Stromal cell of bone marrow (primary cell): ENCODE measurements at regions not wholly inside any gene's neighbourhood (a gene's known extent, or its start where the extent isn't known, plus 50 kb on each side); places are given as distances from the start of the nearest gene placed in this dataset.
A peak's percentile ranks its signal among the peaks of the same experiment; 100 is the strongest.

Experiments used
- DNase-seq: peaks from one replicate; pipeline ENCODE4 v3.0.0-alpha.2; 2012; ENCODE audit warnings: low read depth

DNA sequence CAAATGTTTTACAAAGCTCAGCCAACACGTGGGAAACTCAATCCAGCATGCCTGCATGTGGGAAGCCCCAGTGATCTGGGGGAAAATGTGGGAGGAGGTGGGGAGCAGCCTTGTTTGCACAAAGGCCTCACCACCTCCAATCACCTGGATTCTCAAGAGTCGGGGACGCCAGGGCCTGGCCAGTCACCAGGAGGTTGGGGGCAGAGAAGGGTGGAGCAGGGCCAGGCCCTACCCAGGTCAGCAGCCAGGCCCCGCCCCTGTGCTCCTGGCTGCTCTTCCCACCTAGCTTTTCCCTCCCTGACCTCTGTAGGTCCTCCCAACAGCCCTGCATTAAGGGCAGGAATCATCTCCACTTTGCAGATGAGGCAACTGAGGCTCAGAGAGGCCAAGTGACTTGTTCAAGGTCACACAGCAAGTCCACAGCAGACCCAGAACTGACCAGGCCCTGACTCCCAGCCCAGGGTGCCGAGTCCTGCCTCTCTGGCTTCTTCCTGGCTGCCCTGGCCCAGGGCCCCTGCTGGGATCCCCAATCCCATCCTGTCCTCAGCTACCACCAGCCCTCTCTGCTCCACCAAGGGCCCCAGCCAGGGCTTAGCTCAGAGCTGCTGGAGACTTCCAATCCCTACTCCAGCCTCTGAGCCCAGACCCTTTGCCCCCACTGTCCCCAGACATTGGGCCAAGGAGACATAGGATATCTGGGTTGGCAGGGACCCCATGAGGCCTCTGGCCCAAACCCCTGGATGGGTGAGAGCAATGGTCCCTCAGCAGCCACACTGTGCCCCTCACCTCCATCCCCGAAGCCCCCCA is 508.6 kb downstream of the PTPRU start:
- DNase-seq, result no peak

DNA sequence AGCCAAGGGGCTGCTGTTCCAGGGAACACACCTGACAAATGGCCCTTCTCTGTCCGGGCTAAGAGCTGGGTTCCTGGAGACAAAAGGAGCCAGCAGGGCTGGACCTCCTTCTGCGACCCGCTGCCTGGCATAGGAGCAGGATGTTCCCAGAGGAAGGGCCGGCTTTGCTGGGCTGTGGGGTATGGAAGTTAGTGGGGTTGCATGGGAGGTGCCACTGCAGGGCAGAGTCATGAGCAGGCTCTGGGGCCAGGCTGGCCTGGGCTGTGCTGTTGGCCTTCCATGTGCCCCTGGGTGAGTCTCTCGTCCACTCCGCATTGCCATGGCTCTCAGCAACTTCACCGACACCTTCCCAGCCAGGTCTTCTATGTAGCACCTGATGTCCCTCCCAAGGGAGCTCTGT is 507.6 kb downstream of the PTPRU start:
- DNase-seq, result no peak

DNA sequence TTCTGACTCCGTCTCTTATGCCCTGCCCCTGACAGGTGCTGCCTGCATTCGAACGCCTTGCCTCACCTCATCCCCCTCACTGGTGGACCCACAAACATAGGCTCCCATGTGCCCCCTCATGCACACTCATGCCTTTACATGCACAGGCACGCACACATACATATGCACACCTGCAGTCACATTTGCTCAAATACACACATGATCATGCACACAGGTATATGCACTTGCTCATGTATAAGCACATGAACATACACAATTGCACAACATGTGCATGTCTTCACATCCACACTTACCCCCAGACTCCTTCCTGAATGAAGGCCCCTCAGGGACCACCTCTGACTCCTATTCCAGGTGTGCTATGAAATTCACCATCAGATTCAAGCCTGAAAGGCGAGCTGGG is 506.9 kb downstream of the PTPRU start:
- no peak for DNase-seq

DNA sequence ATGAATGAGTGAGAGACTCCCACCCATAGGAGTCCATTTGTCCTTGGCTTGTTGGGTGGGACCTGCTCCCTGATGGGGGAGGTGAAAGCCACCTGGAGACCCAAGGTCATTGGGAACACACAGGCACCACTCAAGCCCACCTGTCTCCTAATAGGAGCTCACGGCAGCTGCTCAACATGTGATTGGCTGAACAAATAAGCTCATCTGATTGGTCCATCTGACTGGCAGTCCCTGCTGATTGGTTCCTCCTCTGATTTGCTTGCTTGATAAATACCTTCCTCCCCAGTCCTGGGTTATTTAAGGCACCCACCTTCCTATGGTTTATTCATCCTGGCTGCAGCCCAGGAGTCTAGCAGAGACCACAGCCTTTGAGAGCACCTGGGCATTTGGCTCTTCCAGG is 502.9 kb downstream of the PTPRU start:
- no peak for DNase-seq

DNA sequence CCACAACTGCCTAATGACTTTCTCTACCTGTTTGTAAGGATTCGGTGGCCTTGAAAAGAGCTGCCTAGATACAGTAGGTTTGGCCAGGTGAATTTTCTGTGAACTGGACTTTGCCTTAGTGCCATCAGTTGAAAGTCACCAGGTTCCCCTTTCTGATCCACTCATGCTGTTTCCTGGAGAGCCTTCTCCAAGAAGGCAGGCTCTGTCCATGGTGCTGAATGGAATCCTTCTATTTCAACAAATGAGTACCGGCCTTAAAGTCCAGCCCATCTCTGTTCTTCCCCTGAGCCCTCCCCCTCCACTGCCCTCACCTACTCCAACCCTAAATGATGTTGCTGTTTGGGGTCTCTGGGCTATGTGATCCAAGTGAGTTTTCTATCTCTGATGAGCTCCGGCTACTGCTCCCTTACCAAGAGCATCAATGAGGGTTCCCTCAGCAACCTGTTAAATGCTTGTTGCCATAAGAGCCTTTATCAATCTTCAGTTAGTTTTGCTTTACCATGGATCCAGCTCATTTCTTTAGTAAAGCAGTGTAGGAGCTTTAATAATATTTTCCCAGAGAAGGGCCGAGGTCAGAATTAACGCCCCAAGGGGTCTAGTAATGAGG is 500.4 kb downstream of the PTPRU start:
- peak; percentile 25 for DNase-seq

GRCh38 chr1:29732453-29732852 is 496.1 kb downstream of the PTPRU start:
- DNase-seq, result no peak

DNA sequence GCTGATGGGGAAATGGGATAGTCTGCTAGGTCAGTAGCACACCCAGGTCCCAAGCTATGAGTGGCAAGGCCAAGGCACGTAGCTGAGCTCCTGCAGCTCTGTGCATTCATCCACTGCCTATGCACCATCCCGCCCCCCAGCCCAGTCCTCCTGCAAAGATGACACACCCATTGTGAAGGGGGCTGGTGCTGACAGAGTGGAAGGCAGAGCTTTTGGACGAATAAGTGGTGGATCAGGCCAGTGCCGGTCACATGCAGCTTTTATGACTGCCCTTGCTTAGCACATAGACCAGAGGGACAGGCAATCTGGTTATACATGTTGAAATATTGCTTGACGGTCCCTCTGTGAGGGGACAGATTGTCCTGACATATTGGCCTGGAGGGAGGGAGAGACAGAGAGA is 494.3 kb downstream of the PTPRU start:
- no peak for DNase-seq

DNA sequence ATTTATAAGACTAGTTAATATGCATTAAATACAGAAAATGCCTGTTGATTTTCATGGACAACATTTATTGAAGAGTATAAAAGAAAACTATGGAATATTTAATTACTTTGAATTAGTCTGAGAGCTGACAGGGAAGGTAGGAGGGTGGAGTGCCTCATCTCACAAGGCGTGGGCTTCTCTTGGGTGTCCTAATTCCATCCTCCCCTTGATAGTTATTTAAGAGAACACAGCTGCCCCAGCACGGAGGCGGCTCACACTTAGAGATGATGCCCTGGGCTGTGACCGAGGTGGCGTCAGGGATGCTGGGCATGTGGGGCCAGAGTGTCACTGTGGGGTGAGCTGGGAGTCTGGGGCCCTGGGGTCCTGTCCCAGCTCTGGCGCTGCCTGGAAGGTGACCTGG is 493.0 kb downstream of the PTPRU start:
- no peak for DNase-seq

GRCh38 chr1:29728703-29729102 is 492.4 kb downstream of the PTPRU start:
- no peak for DNase-seq

DNA sequence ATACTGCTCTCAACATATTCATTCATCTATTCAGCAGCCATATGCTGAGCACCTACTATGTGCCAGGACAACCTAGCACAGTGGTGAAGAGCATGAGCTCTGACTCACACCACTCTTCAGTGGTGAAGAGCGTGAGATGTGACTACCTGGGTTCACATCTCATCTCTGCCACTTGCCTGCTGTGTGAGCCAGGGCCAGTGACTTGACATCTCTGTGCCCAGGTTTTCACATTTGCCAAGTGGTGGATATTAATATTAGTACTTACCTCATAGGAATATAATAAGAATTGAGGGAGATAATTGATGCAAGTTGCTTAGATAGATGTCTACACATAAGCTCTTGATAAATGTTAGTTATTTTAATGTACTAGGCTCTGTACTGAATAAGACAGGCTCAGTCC is 488.9 kb downstream of the PTPRU start:
- no peak for DNase-seq

DNA sequence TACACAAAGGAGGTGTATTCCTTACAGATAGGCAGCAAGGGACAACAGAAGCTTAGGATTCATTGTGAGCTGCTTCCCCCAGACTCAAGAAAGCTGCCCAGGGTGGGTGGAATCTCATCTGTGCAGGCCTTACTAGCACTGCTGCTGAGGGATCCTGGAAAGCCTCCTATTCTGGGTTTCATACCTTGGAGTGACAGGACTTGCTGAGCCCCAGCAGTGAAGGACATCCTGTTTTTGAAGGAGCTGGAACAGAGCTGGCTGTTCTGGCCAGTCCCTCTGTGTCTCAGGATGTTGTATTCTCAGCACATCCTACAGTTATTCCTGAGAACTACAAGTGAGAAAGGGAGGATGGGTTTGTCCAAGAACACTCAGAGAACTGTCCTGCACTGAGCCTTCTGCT is 486.3 kb downstream of the PTPRU start:
- no peak for DNase-seq

GRCh38 chr1:29719253-29719652 is 482.9 kb downstream of the PTPRU start:
- DNase-seq, result peak; percentile 62

DNA sequence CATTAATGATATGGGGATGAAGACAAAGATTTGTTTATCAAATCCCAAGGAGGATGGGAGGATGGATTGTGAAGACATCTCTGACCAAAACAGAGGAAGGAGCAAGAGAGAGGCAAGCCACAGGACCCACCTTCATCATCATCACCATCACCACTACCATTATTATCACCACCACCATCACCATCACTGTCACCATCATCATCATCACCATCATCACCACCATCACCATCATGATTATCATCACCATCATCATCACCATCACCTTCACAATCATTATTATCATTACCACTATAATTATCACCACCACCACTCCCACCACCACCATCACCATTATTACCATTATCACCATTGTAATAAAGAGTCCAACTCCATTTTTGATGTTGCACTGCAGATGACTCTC is 482.5 kb downstream of the PTPRU start:
- no peak for DNase-seq

DNA sequence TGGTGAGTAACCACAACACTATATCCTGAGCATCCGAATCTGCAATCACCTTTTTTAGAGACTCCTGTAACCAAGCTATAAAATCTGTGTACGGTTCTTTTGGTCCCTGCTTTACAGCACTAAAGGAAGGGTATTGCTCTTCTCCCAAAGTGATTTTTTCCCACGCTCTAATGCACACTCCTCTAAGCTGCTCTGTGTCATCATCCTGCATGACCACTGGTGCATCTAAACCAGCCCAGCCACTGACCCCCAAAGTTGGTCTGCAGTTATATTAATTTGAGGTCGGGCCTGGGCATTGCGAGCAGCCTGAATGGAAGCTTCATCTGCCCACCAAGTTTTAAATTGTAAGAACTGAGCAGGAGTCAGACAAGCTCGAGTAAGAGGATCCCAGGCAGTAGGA is 480.0 kb downstream of the PTPRU start:
- no peak for DNase-seq

GRCh38 chr1:29713857-29714256 is 477.5 kb downstream of the PTPRU start:
- no peak for DNase-seq

GRCh38 chr1:29712801-29713200 is 476.5 kb downstream of the PTPRU start:
- no peak for DNase-seq

DNA sequence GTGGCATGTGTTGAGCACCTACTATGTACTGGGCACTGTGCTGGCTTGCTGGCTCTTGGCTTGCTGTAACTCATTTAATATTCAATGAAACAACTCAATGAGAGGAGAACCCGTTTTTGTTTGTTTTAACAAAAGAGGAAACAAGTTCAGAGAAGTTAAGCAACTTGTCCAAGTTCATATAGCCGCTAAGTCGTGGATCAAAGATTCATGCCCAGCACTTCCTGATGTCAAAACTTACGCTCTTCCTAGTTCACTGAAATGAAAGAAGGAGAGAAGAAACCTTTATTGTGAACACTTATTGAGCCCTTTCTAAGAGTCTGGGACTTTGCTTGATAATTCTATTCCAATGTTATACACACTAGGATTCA is 475.9 kb downstream of the PTPRU start:
- DNase-seq, result no peak

DNA sequence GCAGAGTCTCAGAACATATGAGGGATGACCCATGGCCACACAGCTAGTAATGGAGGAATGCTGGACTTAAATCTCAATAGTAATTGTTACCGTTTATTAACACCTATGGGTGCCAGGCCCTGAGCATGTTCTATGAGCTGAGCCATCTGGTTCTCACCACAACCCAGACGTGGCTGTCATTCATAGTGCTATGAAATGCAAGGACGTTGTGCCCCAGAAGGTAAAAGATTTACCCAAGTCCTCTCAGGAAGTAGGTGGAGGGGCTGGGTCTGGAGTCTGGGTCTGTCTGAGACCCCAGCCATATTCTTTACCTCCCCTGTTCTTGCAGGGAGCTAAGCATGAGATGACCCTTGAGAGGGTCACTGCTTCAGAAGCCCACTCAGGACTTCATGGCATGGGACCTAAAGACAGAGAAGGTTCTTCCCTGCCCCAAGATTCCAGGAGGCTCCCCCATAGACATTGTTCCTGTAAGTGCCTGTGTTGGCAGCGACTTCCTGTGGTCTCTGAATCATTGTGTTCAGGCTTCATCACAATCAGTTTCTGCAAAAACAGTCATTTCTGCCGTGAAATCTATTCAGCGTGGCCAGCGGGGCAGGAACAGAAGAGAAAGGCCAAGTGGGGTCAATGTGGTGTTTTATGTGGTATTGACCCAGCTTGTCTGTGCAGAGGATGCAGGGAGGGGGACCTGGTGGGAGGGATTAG is 475.4 kb downstream of the PTPRU start:
- DNase-seq, result peak; percentile 81

GRCh38 chr1:29709704-29710280 is 473.5 kb downstream of the PTPRU start:
- no peak for DNase-seq

GRCh38 chr1:29708796-29709703 is 472.7 kb downstream of the PTPRU start:
- peak; percentile 67 for DNase-seq

DNA sequence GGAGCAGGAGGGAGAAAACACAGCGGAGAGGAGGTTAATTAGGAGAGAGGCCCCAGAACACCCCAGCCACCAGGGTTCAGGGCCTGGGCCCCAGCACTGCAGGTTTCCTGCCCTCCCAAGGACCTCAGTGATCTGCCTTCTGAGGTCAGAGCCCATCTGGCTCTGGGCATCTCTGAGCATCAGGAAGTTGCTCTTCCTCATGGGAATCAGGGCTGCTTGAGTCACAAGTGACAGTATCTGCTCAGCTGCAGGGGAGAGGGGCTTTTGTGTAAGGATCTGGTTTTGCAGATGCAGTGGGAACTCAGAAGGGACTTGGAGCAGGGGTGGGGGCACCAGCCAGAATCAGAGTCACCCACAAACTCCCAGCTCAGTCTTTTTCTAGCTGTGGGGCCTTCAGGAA is 472.1 kb downstream of the PTPRU start:
- no peak for DNase-seq

- DNase-seq, result no peak
These were observed 471.5 kb downstream of the PTPRU start for GRCh38 chr1:29707796-29708195.
